GM21717 (cell line): ENCODE measurements at regions not wholly inside any gene's neighbourhood (a gene's known extent, or its start where the extent isn't known, plus 50 kb on each side); places are given as distances from the start of the nearest gene placed in this dataset.
"Not testable (repeated sequence)": the region's sequence is repeated elsewhere in the genome, so short reads cannot be mapped to it uniquely, and the experiment has no call there.

Source experiments
- ATAC-seq: cut with Tn5 transposase; IDR thresholded peaks from one replicate; pipeline ENCODE4 v1.9.1; 2021; ENCODE audit warnings: mild to moderate bottlenecking, moderate library complexity; ENCODE audit not compliant: unreplicated experiment

- no peak for ATAC-seq
These were observed 685.1 kb downstream of the SI start for GRCh38 chr3:164393171-164393570.

GRCh38 chr3:164390046-164390445, 688.2 kb downstream of the SI start:
- ATAC-seq: no peak

GRCh38 chr3:164387236-164387635, 691.1 kb downstream of the SI start:
- ATAC-seq: no peak

- no peak for ATAC-seq
These were observed 698.1 kb downstream of the SI start for GRCh38 chr3:164380156-164380555.

- no peak for ATAC-seq
These were observed 700.8 kb downstream of the SI start for GRCh38 chr3:164377466-164377865.

GRCh38 chr3:164375995-164376394, 702.3 kb downstream of the SI start:
- ATAC-seq: no peak

GRCh38 chr3:164375538-164375937, 702.8 kb downstream of the SI start:
- ATAC-seq: no peak

- ATAC-seq: no peak
These were observed 706.6 kb downstream of the SI start for GRCh38 chr3:164371681-164372080.

GRCh38 chr3:164370970-164371369, 707.3 kb downstream of the SI start:
- no peak for ATAC-seq

- ATAC-seq: no peak
These were observed 713.1 kb downstream of the SI start for GRCh38 chr3:164365242-164365641.

- ATAC-seq: no peak
These were observed 714.2 kb downstream of the SI start for GRCh38 chr3:164364111-164364510.

- no peak for ATAC-seq
These were observed 717.4 kb downstream of the SI start for GRCh38 chr3:164360738-164361406.

GRCh38 chr3:164360078-164360578, 718.2 kb downstream of the SI start:
- no peak for ATAC-seq

GRCh38 chr3:164352991-164353390, 725.3 kb downstream of the SI start:
- ATAC-seq: no peak

- no peak for ATAC-seq
These were observed 727.2 kb downstream of the SI start for GRCh38 chr3:164351131-164351530.

GRCh38 chr3:164342206-164342605, 736.1 kb downstream of the SI start:
- ATAC-seq: not testable (repeated sequence)

GRCh38 chr3:164341086-164341485, 737.2 kb downstream of the SI start:
- ATAC-seq: no peak

- no peak for ATAC-seq
These were observed 738.0 kb downstream of the SI start for GRCh38 chr3:164340273-164340672.

GRCh38 chr3:164332831-164333802, 745.2 kb downstream of the SI start:
- no peak for ATAC-seq

GRCh38 chr3:164326714-164327113, 751.6 kb downstream of the SI start:
- ATAC-seq: no peak

- ATAC-seq: no peak
These were observed 757.3 kb downstream of the SI start for GRCh38 chr3:164320962-164321361.

GRCh38 chr3:164306042-164306441, 772.3 kb downstream of the SI start:
- no peak for ATAC-seq
